Lung (tissue), 11 donors: ENCODE measurements at regions not wholly inside any gene's neighbourhood (a gene's known extent, or its start where the extent isn't known, plus 50 kb on each side); places are given as distances from the start of the nearest gene placed in this dataset.

ENCODE experiments used
- ATAC-seq: fragments of 200-7000 bp; cut with Tn5 transposase; one replicate; pipeline ENCODE4 v1.9.1; 2020; ENCODE audit warnings: moderate number of reproducible peaks; ENCODE audit not compliant: insufficient read depth, low FRiP score
- DNase-seq, 3 donors: peaks; one replicate each; pipeline ENCODE4 v3.0.0-alpha.2; 2013 to 2017
- H3K27ac ChIP-seq, 2 donors: one replicate each; pipeline ENCODE4 v1.5.1; 2013; ENCODE audit warnings: mild to moderate bottlenecking in 2 of 2, moderate library complexity in 2 of 2, control low read depth in 1 of 2, inconsistent platforms in 1 of 2, low read depth in 1 of 2, low read length in 1 of 2
- H3K27me3 ChIP-seq, 3 donors: one replicate each; pipeline ENCODE4 v1.5.1; 2013; ENCODE audit warnings: low read length in 2 of 3; ENCODE audit not compliant: control insufficient read depth in 3 of 3, insufficient read depth in 3 of 3
- H3K36me3 ChIP-seq, 4 donors: one replicate each; pipeline ENCODE4 v1.5.1; 2013; ENCODE audit warnings: low read length in 4 of 4, mild to moderate bottlenecking in 1 of 4, moderate library complexity in 1 of 4; ENCODE audit not compliant: control insufficient read depth in 4 of 4, insufficient read depth in 4 of 4
- H3K4me1 ChIP-seq, 5 donors: one replicate each; pipeline ENCODE4 v1.5.1; 2013; ENCODE audit warnings: low read length in 5 of 5, mild to moderate bottlenecking in 2 of 5, moderate library complexity in 1 of 5; ENCODE audit not compliant: control insufficient read depth in 5 of 5, insufficient read depth in 5 of 5
- H3K4me3 ChIP-seq: one replicate; pipeline ENCODE4 v1.5.1; 2013; ENCODE audit warnings: mild to moderate bottlenecking, control low read depth, moderate library complexity
- H3K9ac ChIP-seq, 2 donors: one replicate each; pipeline ENCODE4 v1.5.1; 2013; ENCODE audit warnings: low read length in 2 of 2, control low read depth in 1 of 2; ENCODE audit not compliant: insufficient read depth in 1 of 2
- H3K9me3 ChIP-seq, 4 donors: one replicate each; pipeline ENCODE4 v1.5.1; 2013; ENCODE audit warnings: low read length in 3 of 4, mild to moderate bottlenecking in 1 of 4, moderate library complexity in 1 of 4; ENCODE audit not compliant: control insufficient read depth in 4 of 4, insufficient read depth in 3 of 4
- CTCF ChIP-seq: IDR thresholded peaks from 2 replicates; pipeline ENCODE4 v1.5.1; 2012; ENCODE audit warnings: mild to moderate bottlenecking; ENCODE audit errors: control extremely low read depth, extremely low read depth
- WGBS, 2 donors: extraction: QIAGEN DNeasy Blood & Tissue Kit; methylation state at CpG; one replicate each; pipeline ENCODE4 v1.1.7; 2013; 5-methylcytosine and 5-hydroxymethylcytosine counted together
- donor health status: control.
- donor health status: control.
- donor health status: Bipolar disorder and iron deficiency.
- donor health status: healthy.
- donor health status: DM: yes; HTN: yes; CAD: no.

GRCh38 chr3:46087871-46088270 is 60.6 kb upstream of the XCR1 start:
- Histone ChIP-seq H3K36me3 (no peaks in the 10 kb centered on the region), H3K4me3 (no peak overlapping the region), H3K27me3 (no peaks in the 10 kb centered on the region), H3K9me3 (no peaks in the 10 kb centered on the region), H3K4me1 (peaks cover 0 to 22% (median 13%) of the 10 kb centered on the region in 5 donors), H3K9ac (no peak overlapping the region), H3K27ac (no peak overlapping the region)
- WGBS, 2 donors, result 57 to 60% methylated on average over 3 of the region's 3 CpGs
- ATAC-seq, result no peak
- peak; percentile 50 to 87 (median 81) for DNase-seq
- TF ChIP-seq CTCF, result peak; percentile 13

- Histone ChIP-seq H3K9me3 (no peaks in the 10 kb centered on the region), H3K4me3 (no peak overlapping the region), H3K27me3 (no peaks in the 10 kb centered on the region), H3K9ac (no peak overlapping the region), H3K36me3 (no peaks in the 10 kb centered on the region), H3K27ac (no peak overlapping the region), H3K4me1 (peaks cover 0 to 22% (median 16%) of the 10 kb centered on the region in 5 donors)
- ATAC-seq, result no peak
- TF ChIP-seq CTCF, result no peak
- 62 to 82% methylated on average over 5 of the region's 5 CpGs for WGBS, 2 donors
- DNase-seq, result no peak
Measured at GRCh38 chr3:46086986-46087385, 59.7 kb upstream of the XCR1 start.

- Histone ChIP-seq H3K36me3 (no peaks in the 10 kb centered on the region), H3K27me3 (no peaks in the 10 kb centered on the region), H3K9me3 (no peaks in the 10 kb centered on the region), H3K4me1 (peaks cover 0 to 31% (median 24%) of the 10 kb centered on the region in 5 donors), H3K27ac (no peak overlapping the region), H3K4me3 (no peak overlapping the region), H3K9ac (no peak overlapping the region)
- ATAC-seq, result no peak
- WGBS, 2 donors, result 97% methylated on average over 4 of the region's 4 CpGs
- no peak for DNase-seq
- no peak for TF ChIP-seq CTCF
Measured at GRCh38 chr3:46086083-46086437, 58.8 kb upstream of the XCR1 start.

GRCh38 chr3:46085421-46086082 is 58.3 kb upstream of the XCR1 start:
- Histone ChIP-seq H3K36me3 (no peaks in the 10 kb centered on the region), H3K4me3 (no peak overlapping the region), H3K9me3 (no peaks in the 10 kb centered on the region), H3K27me3 (no peaks in the 10 kb centered on the region), H3K4me1 (peaks cover 0 to 35% (median 28%) of the 10 kb centered on the region in 5 donors), H3K27ac (no peak overlapping the region), H3K9ac (no peak overlapping the region)
- no peak for DNase-seq
- TF ChIP-seq CTCF, result no peak
- no peak for ATAC-seq
- WGBS, 2 donors, result 67 to 78% methylated on average over 3 of the region's 3 CpGs
